ENCODE measurements at regions not wholly inside any gene's neighbourhood (a gene's known extent, or its start where the extent isn't known, plus 50 kb on each side); places are given as distances from the start of the nearest gene placed in this dataset.

DNA sequence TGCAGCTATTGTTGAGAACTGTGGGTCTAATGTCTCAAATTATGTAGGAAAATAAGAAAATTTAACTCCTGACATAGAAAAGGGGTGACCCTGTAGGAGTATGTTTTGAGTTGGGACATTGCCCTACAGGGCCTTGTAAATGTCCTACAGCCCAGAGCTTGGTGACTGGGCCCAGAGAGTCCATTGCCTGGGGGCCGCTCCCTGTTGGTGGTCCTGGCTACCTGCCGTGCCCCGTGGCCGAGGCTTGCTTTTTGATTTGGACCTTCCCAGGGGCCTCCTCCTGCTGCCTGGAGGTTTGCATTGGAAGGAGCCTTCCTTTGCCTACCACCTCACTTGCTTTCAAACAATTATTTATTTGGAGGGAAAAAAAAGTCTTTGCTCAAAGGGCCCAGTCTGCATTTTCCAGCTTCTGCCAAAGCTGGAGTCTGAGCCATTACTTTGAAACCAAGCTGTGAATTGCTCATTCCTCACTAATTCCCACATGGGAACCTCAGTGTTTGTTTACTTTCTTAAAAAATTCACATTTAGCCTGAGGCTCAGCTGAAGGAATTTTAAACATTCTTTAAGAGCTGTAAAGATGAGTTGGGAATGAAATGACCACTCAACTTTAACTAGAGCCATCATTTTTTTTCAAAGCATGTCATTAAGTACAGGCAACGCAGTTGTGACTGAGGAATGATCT is 355.0 kb downstream of the GLRX3 start:
- no peak overlapping the region for H3K27ac ChIP-seq
- TF ChIP-seq CTCF (conservative IDR thresholded peaks at IDR 0.05) (no peak), ZFX (IDR thresholded peaks at IDR 0.05) (no peak)

- TF ChIP-seq ZFX (IDR thresholded peaks at IDR 0.05) (no peak), CTCF (conservative IDR thresholded peaks at IDR 0.05) (no peak)
- no peak overlapping the region for H3K27ac ChIP-seq
Measured at GRCh38 chr10:130491693-130492050, 355.5 kb downstream of the GLRX3 start.

DNA sequence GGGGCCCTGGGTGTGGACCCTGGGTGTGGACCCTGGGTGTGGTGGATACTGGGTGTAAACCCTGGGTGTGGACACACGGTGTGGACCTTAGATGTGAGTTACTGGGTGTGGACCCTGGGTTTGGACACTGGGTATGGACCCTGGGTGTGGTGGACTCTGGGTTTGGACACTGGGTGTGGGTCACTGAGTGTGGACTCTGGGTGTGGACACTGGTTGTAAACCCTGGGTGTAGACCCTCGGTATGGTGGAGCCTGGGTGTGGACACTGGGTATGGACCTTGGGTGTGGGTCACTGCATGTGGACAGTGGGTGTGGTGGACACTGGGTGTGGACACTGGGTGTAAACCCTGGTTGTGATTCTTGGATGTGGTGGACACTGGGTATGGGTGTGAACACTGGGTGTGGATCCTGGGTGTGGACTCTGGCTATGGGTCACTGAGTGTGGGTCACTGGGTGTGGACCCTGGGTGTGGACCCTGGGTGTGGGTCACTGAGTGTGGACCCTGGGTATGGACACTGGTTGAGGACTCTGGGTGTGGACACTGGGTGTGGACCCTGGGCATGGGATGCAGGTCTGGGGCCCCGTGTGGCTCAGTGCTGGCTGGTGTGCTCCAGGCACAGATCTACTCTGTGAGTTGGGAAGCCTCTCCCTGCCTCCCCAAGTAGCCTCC is 356.2 kb downstream of the GLRX3 start:
- H3K27ac ChIP-seq: no peak overlapping the region; the same call in 1 of the 2 replicates
- TF ChIP-seq ZFX (IDR thresholded peaks at IDR 0.05) (no peak), CTCF (conservative IDR thresholded peaks at IDR 0.05) (no peak)

GRCh38 chr10:130493021-130493420 is 356.8 kb downstream of the GLRX3 start:
- no peak overlapping the region; the same call in 1 of the 2 replicates for H3K27ac ChIP-seq
- TF ChIP-seq CTCF (conservative IDR thresholded peaks at IDR 0.05): no peak

DNA sequence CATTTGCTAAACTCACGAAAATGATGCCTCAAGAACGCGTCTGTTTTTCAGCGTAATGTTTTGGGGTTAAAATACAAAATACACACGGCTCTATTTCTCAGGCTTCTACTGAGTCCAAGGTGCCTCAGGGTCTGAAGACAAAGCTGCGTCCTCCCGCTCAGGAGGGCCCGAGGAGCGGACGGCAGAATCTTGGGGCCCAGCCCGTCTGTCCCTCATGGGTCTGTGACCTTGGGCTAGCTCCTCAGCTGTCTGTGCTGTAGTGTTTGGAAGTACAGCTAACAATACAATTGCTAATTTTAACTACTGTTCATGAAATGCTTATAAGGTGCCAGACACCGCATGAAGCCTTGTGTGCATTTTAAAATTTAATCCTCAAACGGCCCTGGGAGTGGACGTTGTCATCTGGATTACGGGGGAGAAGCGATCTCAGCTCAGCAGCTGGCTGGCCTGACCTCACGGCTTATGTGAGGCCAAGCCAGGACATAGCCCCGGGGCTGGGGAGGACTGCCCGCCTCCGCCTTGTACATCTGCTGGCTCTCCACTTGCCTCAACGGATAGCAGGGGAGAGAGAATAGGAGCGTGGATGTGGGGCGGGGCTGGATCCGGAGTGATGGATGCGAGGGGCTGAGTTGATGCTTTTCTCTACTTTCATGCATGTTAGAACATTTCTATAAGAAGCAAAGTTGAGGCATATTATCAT is 357.4 kb downstream of the GLRX3 start:
- TF ChIP-seq CTCF (conservative IDR thresholded peaks at IDR 0.05): no peak
- no peak for TF ChIP-seq ZFX (IDR thresholded peaks at IDR 0.05)
- no peak overlapping the region for H3K27ac ChIP-seq

DNA sequence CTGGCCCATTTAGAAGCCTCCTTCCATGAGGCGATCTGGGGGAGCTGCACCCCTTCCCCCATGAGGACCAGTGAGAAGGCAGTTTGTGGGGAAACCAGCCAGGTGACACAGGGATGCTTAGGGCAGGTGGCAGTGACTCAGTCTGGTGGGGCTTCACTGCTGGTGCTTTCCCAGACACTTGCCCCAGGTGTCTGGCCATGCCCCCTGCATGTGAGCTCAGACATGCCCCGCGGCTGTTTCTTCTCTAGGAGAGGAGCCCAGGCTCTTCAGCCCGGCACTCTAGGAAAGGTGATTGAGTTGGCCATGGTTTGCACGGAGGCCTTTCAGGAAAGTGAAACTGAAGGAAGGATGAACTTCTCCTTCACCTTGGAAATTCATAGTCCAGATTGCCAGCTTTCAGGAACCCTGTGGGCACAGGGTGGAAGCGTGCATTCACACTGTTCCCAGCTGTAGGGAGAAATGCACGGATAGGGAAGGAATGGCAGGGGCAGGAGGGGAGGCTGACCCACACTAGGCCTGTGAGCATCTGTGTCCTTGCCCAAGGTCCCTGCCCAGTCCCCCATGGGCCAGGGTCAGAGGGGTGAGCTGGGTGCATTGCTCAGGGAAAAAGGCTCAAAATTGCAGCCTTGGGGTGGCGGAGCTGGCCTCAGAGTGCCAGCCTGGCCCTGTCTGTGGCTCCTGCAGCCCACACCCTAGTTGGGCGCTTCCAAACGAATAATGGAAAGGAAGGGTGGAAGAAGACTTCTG is 359.1 kb downstream of the GLRX3 start:
- no peak overlapping the region for H3K27ac ChIP-seq
- no peak for TF ChIP-seq ZFX (IDR thresholded peaks at IDR 0.05)
- no peak for TF ChIP-seq CTCF (conservative IDR thresholded peaks at IDR 0.05)
